Lung microvascular endothelial cell (primary cell): ENCODE measurements at regions not wholly inside any gene's neighbourhood (a gene's known extent, or its start where the extent isn't known, plus 50 kb on each side); places are given as distances from the start of the nearest gene placed in this dataset.

Source experiments
- DNase-seq, 2 donors: peaks; one replicate each; pipeline versions ENCODE4 v3.0.0 to v3.0.0-alpha.2; 2010; ENCODE audit warnings: low read depth in 2 of 2

GRCh38 chrX:43566170-43566569, 89.9 kb upstream of the MAOA start:
- DNase-seq: no peak

GRCh38 chrX:43573441-43574015, 82.6 kb upstream of the MAOA start:
- no peak for DNase-seq

GRCh38 chrX:43580621-43581020, 75.5 kb upstream of the MAOA start:
- no peak for DNase-seq

- no peak for DNase-seq
These were observed 74.9 kb upstream of the MAOA start for GRCh38 chrX:43581167-43581566.

- no peak for DNase-seq
These were observed 74.1 kb upstream of the MAOA start for GRCh38 chrX:43581888-43582539.

GRCh38 chrX:43582540-43582913, 73.6 kb upstream of the MAOA start:
- no peak for DNase-seq

GRCh38 chrX:43585922-43586321, 70.2 kb upstream of the MAOA start:
- no peak for DNase-seq

GRCh38 chrX:43586830-43587229, 69.3 kb upstream of the MAOA start:
- no peak for DNase-seq

- no peak for DNase-seq
These were observed 66.4 kb upstream of the MAOA start for GRCh38 chrX:43589735-43590134.

- no peak for DNase-seq
These were observed 65.9 kb upstream of the MAOA start for GRCh38 chrX:43590150-43590549.

- peak in 1 of 2 donors; percentile 3 for DNase-seq
These were observed 63.5 kb upstream of the MAOA start for GRCh38 chrX:43592597-43592996.

GRCh38 chrX:43595931-43596330, 60.2 kb upstream of the MAOA start:
- no peak for DNase-seq

- DNase-seq: no peak
These were observed 51.3 kb upstream of the MAOA start for GRCh38 chrX:43604753-43605152.

- DNase-seq: no peak
These were observed 50.7 kb upstream of the MAOA start for GRCh38 chrX:43605351-43605750.
